GM23338 (cell line): ENCODE measurements at regions not wholly inside any gene's neighbourhood (a gene's known extent, or its start where the extent isn't known, plus 50 kb on each side); places are given as distances from the start of the nearest gene placed in this dataset.

Experiments used
- ATAC-seq: fragments of 200-7000 bp; cut with Tn5 transposase; 3 replicates; pipeline ENCODE4 v1.9.1; 2020
- DNase-seq: peaks from one replicate; pipeline ENCODE4 v3.0.0-alpha.2; 2015; ENCODE audit warnings: low spot score
- H2AFZ ChIP-seq: fragments of 200-600 bp; sonication (generic); 2 replicates; pipeline ENCODE4 v1.8.0; 2016; ENCODE audit warnings: antibody characterized with exemption, mild to moderate bottlenecking, moderate library complexity
- H3F3A ChIP-seq: fragments of 200-600 bp; sonication (generic); replicated peaks from 2 replicates; pipeline ENCODE4 v1.8.0; 2017; ENCODE audit warnings: antibody characterized with exemption, mixed run types, low read depth
- H3K27ac ChIP-seq: fragments of 200-600 bp; sonication (generic); 2 replicates; pipeline ENCODE4 v1.6.1; 2016; ENCODE audit warnings: low read depth
- H3K27me3 ChIP-seq: fragments of 200-600 bp; sonication (generic); 2 replicates; pipeline ENCODE4 v1.8.0; 2016; ENCODE audit warnings: mild to moderate bottlenecking, mixed run types, moderate library complexity; ENCODE audit not compliant: insufficient read depth
- H3K36me3 ChIP-seq: fragments of 200-600 bp; sonication (generic); 2 replicates; pipeline ENCODE4 v1.8.0; 2016; ENCODE audit warnings: mild to moderate bottlenecking; ENCODE audit not compliant: insufficient read depth
- H3K4me1 ChIP-seq: fragments of 200-600 bp; sonication (generic); 2 replicates; pipeline ENCODE4 v1.8.0; 2016; ENCODE audit warnings: mild to moderate bottlenecking, moderate library complexity; ENCODE audit not compliant: insufficient read depth
- H3K4me2 ChIP-seq: fragments of 200-600 bp; sonication (generic); 2 replicates; pipeline ENCODE4 v1.7.1; 2017; ENCODE audit warnings: mixed run types
- H3K4me3 ChIP-seq: fragments of 200-600 bp; sonication (generic); 2 replicates; pipeline ENCODE4 v1.6.1; 2016; ENCODE audit warnings: mixed run types
- H3K79me2 ChIP-seq: fragments of 200-600 bp; sonication (generic); replicated peaks from 2 replicates; pipeline ENCODE4 v1.8.0; 2017; ENCODE audit warnings: mild to moderate bottlenecking; ENCODE audit not compliant: insufficient read depth
- H3K9me2 ChIP-seq: fragments of 200-600 bp; sonication (generic); 2 replicates; pipeline ENCODE4 v1.8.0; 2017; ENCODE audit not compliant: insufficient read depth
- H4K20me1 ChIP-seq: fragments of 200-600 bp; sonication (generic); replicated peaks from 2 replicates; pipeline ENCODE4 v1.8.0; 2017; ENCODE audit warnings: mild to moderate bottlenecking; ENCODE audit not compliant: insufficient read depth
- H3K27ac Mint-ChIP-seq: 2 replicates; pipeline ENCODE4 v1.8.0; 2020; ENCODE audit warnings: inconsistent platforms, mild to moderate bottlenecking, moderate library complexity, mixed read lengths
- H3K27me3 Mint-ChIP-seq: 3 replicates; pipeline ENCODE4 v1.8.0; 2022; ENCODE audit warnings: low read depth, mild to moderate bottlenecking, moderate library complexity, mixed read lengths, inconsistent platforms; ENCODE audit not compliant: insufficient read depth, poor library complexity
- H3K36me3 Mint-ChIP-seq: 3 replicates; pipeline ENCODE4 v1.8.0; 2021; ENCODE audit warnings: low read depth, mild to moderate bottlenecking, inconsistent platforms, moderate library complexity, mixed read lengths
- H3K4me1 Mint-ChIP-seq: 3 replicates; pipeline ENCODE4 v1.8.0; 2020; ENCODE audit warnings: mild to moderate bottlenecking, inconsistent platforms, mixed read lengths
- H3K4me3 Mint-ChIP-seq: 3 replicates; pipeline ENCODE4 v1.8.0; 2021; ENCODE audit warnings: moderate library complexity, mild to moderate bottlenecking, inconsistent platforms, mixed read lengths
- H3K9me3 Mint-ChIP-seq: 3 replicates; pipeline ENCODE4 v1.8.0; 2020; ENCODE audit warnings: moderate library complexity, mild to moderate bottlenecking, inconsistent platforms, mixed read lengths
- CREB1 ChIP-seq: fragments of 250-450 bp; sonication (Bioruptor Pico); IDR thresholded peaks from 2 replicates; pipeline ENCODE4 v1.5.0; 2020; ENCODE audit warnings: low read depth, mild to moderate bottlenecking, moderate library complexity
- EZH2 ChIP-seq: fragments of 200-600 bp; sonication (generic); IDR thresholded peaks from one replicate; pipeline ENCODE4 v1.8.0; 2017; ENCODE audit warnings: antibody characterized with exemption, mild to moderate bottlenecking, low read depth; ENCODE audit not compliant: unreplicated experiment
- EZH2phosphoT487 ChIP-seq: fragments of 200-600 bp; sonication (generic); IDR thresholded peaks from one replicate; pipeline ENCODE4 v1.8.1; 2018; ENCODE audit warnings: antibody characterized with exemption; ENCODE audit not compliant: unreplicated experiment
- POLR2AphosphoS5 ChIP-seq: IDR thresholded peaks from 2 replicates; pipeline ENCODE4 v1.6.1; 2016; ENCODE audit warnings: antibody characterized with exemption, low read depth
- ZNF114 ChIP-seq: fragments of 250-450 bp; sonication (Bioruptor Pico); IDR thresholded peaks from 2 replicates; pipeline ENCODE4 v1.5.0; 2020; ENCODE audit warnings: mild to moderate bottlenecking, moderate library complexity
- ZNF331 ChIP-seq: fragments of 250-450 bp; sonication (Bioruptor Pico); IDR thresholded peaks from 2 replicates; pipeline ENCODE4 v1.5.0; 2020; ENCODE audit warnings: low read depth, mild to moderate bottlenecking, moderate library complexity
- ZNF462 ChIP-seq: fragments of 250-450 bp; sonication (Bioruptor Pico); IDR thresholded peaks from 2 replicates; pipeline ENCODE4 v1.5.0; 2020; ENCODE audit warnings: mild to moderate bottlenecking, moderate library complexity
- TF ChIP-seq, protein P1 (sequence below): IDR thresholded peaks from 2 replicates; pipeline ENCODE4 v1.6.1; 2016; ENCODE audit warnings: antibody characterized with exemption
- TF ChIP-seq, protein P2 (sequence below): IDR thresholded peaks from one replicate; pipeline ENCODE4 v1.6.1; 2018; ENCODE audit warnings: antibody characterized with exemption; ENCODE audit not compliant: unreplicated experiment
- TF ChIP-seq, protein P3 (sequence below), 2 experiments: fragments of 200-600 bp in 1 of 2; sonication (generic) in 1 of 2; conservative IDR thresholded peaks; 2 replicates each; pipeline versions ENCODE4 v1.5.1 to v1.6.1; 2016 to 2017; ENCODE audit warnings: antibody characterized with exemption in 2 of 2, low read depth in 2 of 2, mild to moderate bottlenecking in 2 of 2, moderate library complexity in 1 of 2

- TF ChIP-seq ZNF331 (CRISPR knock-in tag) (no peak), ZNF114 (no peak), EZH2phosphoT487 (no peak), EZH2 (no peak), POLR2AphosphoS5 (no peak), ZNF462 (CRISPR knock-in tag) (no peak), CREB1 (CRISPR knock-in tag) (no peak)
- TF ChIP-seq, protein P1, sequence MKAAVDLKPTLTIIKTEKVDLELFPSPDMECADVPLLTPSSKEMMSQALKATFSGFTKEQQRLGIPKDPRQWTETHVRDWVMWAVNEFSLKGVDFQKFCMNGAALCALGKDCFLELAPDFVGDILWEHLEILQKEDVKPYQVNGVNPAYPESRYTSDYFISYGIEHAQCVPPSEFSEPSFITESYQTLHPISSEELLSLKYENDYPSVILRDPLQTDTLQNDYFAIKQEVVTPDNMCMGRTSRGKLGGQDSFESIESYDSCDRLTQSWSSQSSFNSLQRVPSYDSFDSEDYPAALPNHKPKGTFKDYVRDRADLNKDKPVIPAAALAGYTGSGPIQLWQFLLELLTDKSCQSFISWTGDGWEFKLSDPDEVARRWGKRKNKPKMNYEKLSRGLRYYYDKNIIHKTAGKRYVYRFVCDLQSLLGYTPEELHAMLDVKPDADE: no peak
- TF ChIP-seq, protein P2, sequence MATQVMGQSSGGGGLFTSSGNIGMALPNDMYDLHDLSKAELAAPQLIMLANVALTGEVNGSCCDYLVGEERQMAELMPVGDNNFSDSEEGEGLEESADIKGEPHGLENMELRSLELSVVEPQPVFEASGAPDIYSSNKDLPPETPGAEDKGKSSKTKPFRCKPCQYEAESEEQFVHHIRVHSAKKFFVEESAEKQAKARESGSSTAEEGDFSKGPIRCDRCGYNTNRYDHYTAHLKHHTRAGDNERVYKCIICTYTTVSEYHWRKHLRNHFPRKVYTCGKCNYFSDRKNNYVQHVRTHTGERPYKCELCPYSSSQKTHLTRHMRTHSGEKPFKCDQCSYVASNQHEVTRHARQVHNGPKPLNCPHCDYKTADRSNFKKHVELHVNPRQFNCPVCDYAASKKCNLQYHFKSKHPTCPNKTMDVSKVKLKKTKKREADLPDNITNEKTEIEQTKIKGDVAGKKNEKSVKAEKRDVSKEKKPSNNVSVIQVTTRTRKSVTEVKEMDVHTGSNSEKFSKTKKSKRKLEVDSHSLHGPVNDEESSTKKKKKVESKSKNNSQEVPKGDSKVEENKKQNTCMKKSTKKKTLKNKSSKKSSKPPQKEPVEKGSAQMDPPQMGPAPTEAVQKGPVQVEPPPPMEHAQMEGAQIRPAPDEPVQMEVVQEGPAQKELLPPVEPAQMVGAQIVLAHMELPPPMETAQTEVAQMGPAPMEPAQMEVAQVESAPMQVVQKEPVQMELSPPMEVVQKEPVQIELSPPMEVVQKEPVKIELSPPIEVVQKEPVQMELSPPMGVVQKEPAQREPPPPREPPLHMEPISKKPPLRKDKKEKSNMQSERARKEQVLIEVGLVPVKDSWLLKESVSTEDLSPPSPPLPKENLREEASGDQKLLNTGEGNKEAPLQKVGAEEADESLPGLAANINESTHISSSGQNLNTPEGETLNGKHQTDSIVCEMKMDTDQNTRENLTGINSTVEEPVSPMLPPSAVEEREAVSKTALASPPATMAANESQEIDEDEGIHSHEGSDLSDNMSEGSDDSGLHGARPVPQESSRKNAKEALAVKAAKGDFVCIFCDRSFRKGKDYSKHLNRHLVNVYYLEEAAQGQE: no peak
- TF ChIP-seq, protein P3, sequence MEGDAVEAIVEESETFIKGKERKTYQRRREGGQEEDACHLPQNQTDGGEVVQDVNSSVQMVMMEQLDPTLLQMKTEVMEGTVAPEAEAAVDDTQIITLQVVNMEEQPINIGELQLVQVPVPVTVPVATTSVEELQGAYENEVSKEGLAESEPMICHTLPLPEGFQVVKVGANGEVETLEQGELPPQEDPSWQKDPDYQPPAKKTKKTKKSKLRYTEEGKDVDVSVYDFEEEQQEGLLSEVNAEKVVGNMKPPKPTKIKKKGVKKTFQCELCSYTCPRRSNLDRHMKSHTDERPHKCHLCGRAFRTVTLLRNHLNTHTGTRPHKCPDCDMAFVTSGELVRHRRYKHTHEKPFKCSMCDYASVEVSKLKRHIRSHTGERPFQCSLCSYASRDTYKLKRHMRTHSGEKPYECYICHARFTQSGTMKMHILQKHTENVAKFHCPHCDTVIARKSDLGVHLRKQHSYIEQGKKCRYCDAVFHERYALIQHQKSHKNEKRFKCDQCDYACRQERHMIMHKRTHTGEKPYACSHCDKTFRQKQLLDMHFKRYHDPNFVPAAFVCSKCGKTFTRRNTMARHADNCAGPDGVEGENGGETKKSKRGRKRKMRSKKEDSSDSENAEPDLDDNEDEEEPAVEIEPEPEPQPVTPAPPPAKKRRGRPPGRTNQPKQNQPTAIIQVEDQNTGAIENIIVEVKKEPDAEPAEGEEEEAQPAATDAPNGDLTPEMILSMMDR (conservative IDR thresholded peaks at IDR 0.05; ENCODE audit: low read depth in 2 of 2): no peak
Observed at GRCh38 chr4:136741468-136741867, 790.8 kb downstream of the PCDH18 start.

More at GRCh38 chr4:136741468-136741867, 790.8 kb downstream of the PCDH18 start:
- no peaks in the 10 kb centered on the region for H3K27me3 ChIP-seq
- no peak overlapping the region for H3K27ac ChIP-seq
- Mint-ChIP-seq H3K36me3 (peaks cover 33% of the 10 kb centered on the region), H3K4me1 (no peaks in the 10 kb centered on the region; the same call in 2 of the 3 replicates), H3K27ac (no peak overlapping the region), H3K27me3 (no peaks in the 10 kb centered on the region), H3K4me3 (no peak overlapping the region), H3K9me3 (peaks cover 37% of the 10 kb centered on the region)
- H4K20me1 ChIP-seq: no peaks in the 10 kb centered on the region
- H3K79me2 ChIP-seq: no peaks in the 10 kb centered on the region
- ATAC-seq (no peak), DNase-seq (no peak)
- no peak overlapping the region for H3K4me2 ChIP-seq
- no peak overlapping the region for H3K4me3 ChIP-seq
- 0 out of 2 replicates have a peak overlapping the region, but pooled peaks have one; percentile 67 for H2AFZ ChIP-seq
- no peaks in the 10 kb centered on the region for H3K4me1 ChIP-seq
- no peaks in the 10 kb centered on the region for H3F3A ChIP-seq
- H3K36me3 ChIP-seq: no peaks in the 10 kb centered on the region
- H3K9me2 ChIP-seq: no peaks in the 10 kb centered on the region
